ENCODE measurements at regions not wholly inside any gene's neighbourhood (a gene's known extent, or its start where the extent isn't known, plus 50 kb on each side); places are given as distances from the start of the nearest gene placed in this dataset.
A peak's percentile ranks its signal among the peaks of the same experiment; 100 is the strongest.

DNA sequence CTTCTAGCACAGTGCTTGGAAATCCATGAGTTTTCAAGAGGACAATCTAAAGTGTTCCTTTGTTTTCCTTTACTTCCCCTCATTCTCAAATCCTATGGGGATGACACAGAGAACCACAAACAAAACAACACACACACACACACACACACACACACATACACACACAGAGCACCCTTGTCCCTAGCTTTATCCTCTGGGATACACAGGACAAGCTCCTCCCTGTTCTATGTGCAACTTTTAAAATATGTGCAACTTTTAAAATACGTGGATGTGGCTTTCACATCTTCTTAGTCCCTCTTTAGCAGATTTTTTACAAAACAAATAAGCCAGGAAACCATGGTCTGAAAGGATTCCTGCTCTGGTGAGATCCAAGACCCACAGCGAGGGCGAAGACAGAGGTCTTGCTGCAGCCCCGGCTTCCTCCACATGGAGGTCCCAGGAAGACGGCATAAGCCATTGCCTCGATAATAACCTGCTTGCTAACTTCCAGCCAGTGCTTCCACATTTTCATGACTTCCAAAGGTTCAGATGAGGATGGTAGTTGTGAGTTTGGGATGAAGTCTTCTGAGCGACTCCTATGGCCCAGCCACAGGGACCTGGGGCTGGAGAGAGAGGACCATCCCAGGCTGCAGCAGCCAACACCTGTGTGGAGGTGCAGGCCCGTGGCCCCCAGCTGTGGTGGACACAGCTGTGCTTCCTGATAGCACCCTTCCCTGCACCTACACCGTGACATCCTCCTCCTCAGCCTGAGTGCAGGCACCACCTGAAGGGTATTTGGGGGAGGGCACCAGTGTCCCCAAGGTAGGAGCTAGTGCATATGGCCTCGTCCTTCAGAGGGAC lies 62.8 kb upstream of the CD93 start:
- Histone ChIP-seq H3K4me1 (ENCODE audit: control insufficient read depth in 4 of 4, insufficient read depth in 4 of 4, low read length in 3 of 4) (no peaks in the 10 kb centered on the region), H3K4me3 (ENCODE audit: low read depth in 1 of 3, low read length in 3 of 3) (no peak overlapping the region), H3K36me3 (ENCODE audit: control insufficient read depth in 4 of 4, insufficient read depth in 3 of 4, low read depth in 1 of 4, low read length in 3 of 4) (no peaks in the 10 kb centered on the region), H3K27ac (ENCODE audit: low read depth in 1 of 2, low read length in 2 of 2) (no peak overlapping the region), H3K27me3 (ENCODE audit: control insufficient read depth in 4 of 4, insufficient read depth in 4 of 4, low read length in 3 of 4) (no peaks in the 10 kb centered on the region), H3K9ac (ENCODE audit: low read depth in 1 of 2, low read length in 2 of 2) (no peak overlapping the region), H3K9me3 (ENCODE audit: control insufficient read depth in 4 of 4, low read length in 3 of 4) (no peaks in the 10 kb centered on the region)
- WGBS, result 92% methylated on average over 10 of the region's 10 CpGs
- TF ChIP-seq TAF1 (conservative IDR thresholded peaks at IDR 0.05) (no peak), HNF4A (conservative IDR thresholded peaks at IDR 0.05) (no peak), GABPA (IDR thresholded peaks at IDR 0.05 in 1 of 2, conservative IDR thresholded peaks at IDR 0.05 in 1 of 2) (no peak), HNF4G (IDR thresholded peaks at IDR 0.05) (no peak), SP1 (IDR thresholded peaks at IDR 0.05) (no peak)
- DNase-seq (ENCODE audit: low spot score), result peak; percentile 25

- no peak for TF ChIP-seq FOXA2 (IDR thresholded peaks at IDR 0.05)
- TF ChIP-seq JUND (IDR thresholded peaks at IDR 0.05), result peak in 1 of 2 donors; percentile 47
- Histone ChIP-seq H3K27me3 (ENCODE audit: control insufficient read depth in 4 of 4, insufficient read depth in 4 of 4, low read length in 3 of 4) (no peaks in the 10 kb centered on the region), H3K9me3 (ENCODE audit: control insufficient read depth in 4 of 4, low read length in 3 of 4) (no peaks in the 10 kb centered on the region), H3K4me1 (ENCODE audit: control insufficient read depth in 4 of 4, insufficient read depth in 4 of 4, low read length in 3 of 4) (no peaks in the 10 kb centered on the region), H3K4me3 (ENCODE audit: low read depth in 1 of 3, low read length in 3 of 3) (no peak overlapping the region), H3K27ac (ENCODE audit: low read depth in 1 of 2, low read length in 2 of 2) (peak overlapping the region in 1 of 2 donors; percentile 64), H3K36me3 (ENCODE audit: control insufficient read depth in 4 of 4, insufficient read depth in 3 of 4, low read depth in 1 of 4, low read length in 3 of 4) (no peaks in the 10 kb centered on the region), H3K9ac (ENCODE audit: low read depth in 1 of 2, low read length in 2 of 2) (no peak overlapping the region)
- 55% methylated on average over 9 of the region's 9 CpGs for WGBS
- DNase-seq (ENCODE audit: low spot score), result no peak
Observed at GRCh38 chr20:23147964-23148730, 62.0 kb upstream of the CD93 start.

DNA sequence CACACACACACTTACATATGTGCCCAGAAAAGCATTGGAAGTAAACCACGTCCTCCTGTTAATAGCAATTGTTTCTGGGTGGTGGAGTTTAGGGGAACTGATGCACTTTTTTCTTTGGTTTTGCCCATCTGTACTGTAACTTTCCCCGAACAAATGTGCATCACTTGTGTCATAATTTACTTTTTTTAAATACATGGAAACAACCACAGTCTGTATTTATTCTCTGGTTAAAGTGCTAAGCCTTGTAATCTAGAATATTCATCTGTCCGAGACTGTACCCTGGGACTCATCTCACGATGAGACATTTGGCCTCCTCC lies 61.5 kb upstream of the CD93 start:
- Histone ChIP-seq H3K4me1 (ENCODE audit: control insufficient read depth in 4 of 4, insufficient read depth in 4 of 4, low read length in 3 of 4) (peaks cover 0 to under 1% (median under 1%) of the 10 kb centered on the region in 4 donors), H3K9ac (ENCODE audit: low read depth in 1 of 2, low read length in 2 of 2) (no peak overlapping the region), H3K27ac (ENCODE audit: low read depth in 1 of 2, low read length in 2 of 2) (no peak overlapping the region), H3K27me3 (ENCODE audit: control insufficient read depth in 4 of 4, insufficient read depth in 4 of 4, low read length in 3 of 4) (no peaks in the 10 kb centered on the region), H3K4me3 (ENCODE audit: low read depth in 1 of 3, low read length in 3 of 3) (no peak overlapping the region), H3K36me3 (ENCODE audit: control insufficient read depth in 4 of 4, insufficient read depth in 3 of 4, low read depth in 1 of 4, low read length in 3 of 4) (no peaks in the 10 kb centered on the region), H3K9me3 (ENCODE audit: control insufficient read depth in 4 of 4, low read length in 3 of 4) (no peaks in the 10 kb centered on the region)
- TF ChIP-seq REST (IDR thresholded peaks at IDR 0.05) (no peak), NR2F2 (IDR thresholded peaks at IDR 0.05) (no peak), TAF1 (conservative IDR thresholded peaks at IDR 0.05) (no peak), RAD21 (IDR thresholded peaks at IDR 0.05) (no peak), FOXA2 (IDR thresholded peaks at IDR 0.05) (no peak), HNF4G (IDR thresholded peaks at IDR 0.05) (no peak), ZBTB33 (IDR thresholded peaks at IDR 0.05) (no peak), JUND (IDR thresholded peaks at IDR 0.05) (no peak), ATF3 (IDR thresholded peaks at IDR 0.05) (no peak), EGR1 (IDR thresholded peaks at IDR 0.05; ENCODE audit: low read depth in 2 of 2) (no peak)
- TF ChIP-seq, protein P1, sequence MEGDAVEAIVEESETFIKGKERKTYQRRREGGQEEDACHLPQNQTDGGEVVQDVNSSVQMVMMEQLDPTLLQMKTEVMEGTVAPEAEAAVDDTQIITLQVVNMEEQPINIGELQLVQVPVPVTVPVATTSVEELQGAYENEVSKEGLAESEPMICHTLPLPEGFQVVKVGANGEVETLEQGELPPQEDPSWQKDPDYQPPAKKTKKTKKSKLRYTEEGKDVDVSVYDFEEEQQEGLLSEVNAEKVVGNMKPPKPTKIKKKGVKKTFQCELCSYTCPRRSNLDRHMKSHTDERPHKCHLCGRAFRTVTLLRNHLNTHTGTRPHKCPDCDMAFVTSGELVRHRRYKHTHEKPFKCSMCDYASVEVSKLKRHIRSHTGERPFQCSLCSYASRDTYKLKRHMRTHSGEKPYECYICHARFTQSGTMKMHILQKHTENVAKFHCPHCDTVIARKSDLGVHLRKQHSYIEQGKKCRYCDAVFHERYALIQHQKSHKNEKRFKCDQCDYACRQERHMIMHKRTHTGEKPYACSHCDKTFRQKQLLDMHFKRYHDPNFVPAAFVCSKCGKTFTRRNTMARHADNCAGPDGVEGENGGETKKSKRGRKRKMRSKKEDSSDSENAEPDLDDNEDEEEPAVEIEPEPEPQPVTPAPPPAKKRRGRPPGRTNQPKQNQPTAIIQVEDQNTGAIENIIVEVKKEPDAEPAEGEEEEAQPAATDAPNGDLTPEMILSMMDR (IDR thresholded peaks at IDR 0.05; ENCODE audit: low read depth, low read length, missing input control), result no peak
- 72% methylated on average over 4 of the region's 4 CpGs for WGBS
- DNase-seq (ENCODE audit: low spot score), result no peak
